ENCODE measurements at regions not wholly inside any gene's neighbourhood (a gene's known extent, or its start where the extent isn't known, plus 50 kb on each side); places are given as distances from the start of the nearest gene placed in this dataset.
"Not testable (repeated sequence)": the region's sequence is repeated elsewhere in the genome, so short reads cannot be mapped to it uniquely, and the experiment has no call there.

GRCh38 chr16:21537598-21537997 is 61.8 kb upstream of the METTL9 start:
- not testable (repeated sequence) for H3K36me3 Mint-ChIP-seq, H3K4me3 Mint-ChIP-seq, H3K27me3 Mint-ChIP-seq, H3K27ac Mint-ChIP-seq
- Mint-ChIP-seq H3K4me1 (peaks cover 7 to 14% (median 13%) of the 10 kb centered on the region in 3 donors), H3K9me3 (peaks cover 0 to 10% (median 0%) of the 10 kb centered on the region in 3 donors)

GRCh38 chr16:21539107-21539618 is 60.2 kb upstream of the METTL9 start:
- H3K27me3 Mint-ChIP-seq, H3K9me3 Mint-ChIP-seq, H3K36me3 Mint-ChIP-seq, H3K27ac Mint-ChIP-seq: not testable (repeated sequence)
- H3K4me3 Mint-ChIP-seq: peak overlapping the region in 1 of 4 donors; percentile 52
- H3K4me1 Mint-ChIP-seq: peaks cover 7 to 16% (median 13%) of the 10 kb centered on the region in 3 donors

DNA sequence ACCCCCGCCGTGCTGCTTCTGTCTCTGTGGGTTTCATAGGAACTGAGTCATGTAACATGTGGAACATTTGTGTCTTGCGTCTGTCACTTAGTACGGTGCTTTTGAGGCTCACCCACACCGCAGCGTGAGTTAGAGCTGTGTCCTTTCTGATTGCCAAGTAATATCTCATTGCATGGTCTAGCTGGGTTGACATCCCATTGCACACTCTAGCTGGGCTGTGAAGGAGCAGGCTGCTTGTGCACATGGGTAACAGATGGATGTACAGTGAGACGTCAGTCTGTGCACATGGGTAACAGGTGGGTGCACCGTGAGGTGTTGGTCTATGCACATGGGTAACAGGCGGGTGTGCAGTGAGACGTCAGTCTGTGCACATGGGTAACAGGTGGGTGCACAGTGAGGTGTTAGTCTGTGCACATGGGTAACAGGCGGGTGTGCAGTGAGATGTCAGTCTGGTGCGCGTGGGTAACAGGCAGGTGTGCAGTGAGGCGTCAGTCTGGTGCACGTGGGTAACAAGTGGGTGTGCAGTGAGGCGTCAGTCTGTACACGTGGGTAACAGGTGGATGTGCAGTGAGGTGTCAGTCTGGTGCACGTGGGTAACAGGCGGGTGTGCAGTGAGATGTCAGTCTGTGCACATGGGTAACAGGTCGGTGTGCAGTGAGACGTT is 58.5 kb upstream of the METTL9 start:
- H3K36me3 Mint-ChIP-seq, H3K27me3 Mint-ChIP-seq, H3K9me3 Mint-ChIP-seq: not testable (repeated sequence)
- peaks cover 7 to 16% (median 13%) of the 10 kb centered on the region in 3 donors for H3K4me1 Mint-ChIP-seq
- H3K27ac Mint-ChIP-seq: peak overlapping the region; percentile 32 to 95 (median 60)
- peak overlapping the region; percentile 10 to 90 (median 70) for H3K4me3 Mint-ChIP-seq

GRCh38 chr16:21541611-21542051 is 57.7 kb upstream of the METTL9 start:
- Mint-ChIP-seq H3K27ac (peak overlapping the region; percentile 32 to 95 (median 60)), H3K4me1 (peaks cover 7 to 16% (median 13%) of the 10 kb centered on the region in 3 donors), H3K4me3 (peak overlapping the region in 3 of 4 donors; percentile 3 to 77 (median 58))
- not testable (repeated sequence) for H3K36me3 Mint-ChIP-seq, H3K27me3 Mint-ChIP-seq, H3K9me3 Mint-ChIP-seq

DNA sequence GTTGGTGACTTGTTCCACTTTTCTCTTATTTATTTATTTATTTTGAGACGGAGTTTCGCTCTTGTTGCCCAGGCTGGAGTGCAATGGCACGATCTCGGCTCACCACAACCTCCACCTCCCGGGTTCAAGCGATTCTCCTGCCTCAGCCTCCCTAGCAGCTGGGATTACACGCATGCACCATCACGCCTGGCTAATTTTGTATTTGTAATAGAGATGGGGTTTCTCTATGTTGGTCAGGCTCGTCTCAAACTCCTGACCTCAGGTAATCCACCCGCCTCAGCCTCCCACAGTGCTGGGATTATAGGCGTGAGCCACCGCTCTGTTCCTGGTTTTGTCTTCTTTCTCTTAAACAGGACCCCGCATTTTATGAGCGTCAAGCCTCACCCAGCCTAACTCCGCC is 57.3 kb upstream of the METTL9 start:
- H3K9me3 Mint-ChIP-seq, H3K36me3 Mint-ChIP-seq, H3K27me3 Mint-ChIP-seq: not testable (repeated sequence)
- Mint-ChIP-seq H3K4me3 (peak overlapping the region; percentile 3 to 83 (median 62)), H3K4me1 (peaks cover 7 to 16% (median 13%) of the 10 kb centered on the region in 3 donors), H3K27ac (peak overlapping the region; percentile 32 to 83 (median 60))

DNA sequence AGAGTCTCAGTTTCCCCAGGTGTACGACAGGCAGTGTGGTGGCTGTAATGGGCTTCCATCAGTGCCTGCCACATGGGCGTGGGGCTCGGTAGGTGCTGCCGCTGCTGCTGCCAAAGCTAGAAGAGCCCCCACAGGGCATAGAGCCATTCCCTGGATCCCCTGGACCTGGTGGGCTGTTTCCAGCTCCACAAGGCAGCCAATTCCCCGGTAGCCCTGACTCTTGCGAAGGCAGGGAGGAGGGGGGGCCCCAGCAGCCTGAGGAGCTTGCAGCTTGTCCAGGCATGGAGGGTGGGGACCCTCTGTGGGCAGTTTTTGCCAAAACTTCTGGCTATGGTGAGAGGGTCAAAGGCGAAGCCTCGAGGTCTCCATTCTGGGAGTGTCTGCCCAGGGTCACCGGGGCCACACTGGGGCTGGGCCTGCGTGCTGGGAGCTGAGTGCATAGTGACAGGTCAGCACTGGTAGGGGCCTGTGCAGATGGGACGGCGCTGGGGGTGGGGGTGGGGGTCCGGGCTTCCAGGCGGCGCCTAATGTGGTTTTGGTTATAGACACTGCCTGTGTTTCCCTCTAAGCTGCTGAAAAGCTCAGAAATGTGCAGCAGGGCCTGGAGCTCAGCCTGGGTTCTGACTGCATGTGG is 56.8 kb upstream of the METTL9 start:
- peak overlapping the region; percentile 60 to 91 (median 83) for H3K27ac Mint-ChIP-seq
- peak overlapping the region in 1 of 4 donors; percentile 3 for H3K4me3 Mint-ChIP-seq

GRCh38 chr16:21543151-21543836 is 56.1 kb upstream of the METTL9 start:
- not testable (repeated sequence) for H3K4me3 Mint-ChIP-seq, H3K27me3 Mint-ChIP-seq, H3K36me3 Mint-ChIP-seq, H3K9me3 Mint-ChIP-seq
- H3K27ac Mint-ChIP-seq: peak overlapping the region in 2 of 3 donors; percentile 46 to 91
- H3K4me1 Mint-ChIP-seq: peaks cover 7 to 16% (median 13%) of the 10 kb centered on the region in 3 donors

More for the DNA sequence above, 56.8 kb upstream of the METTL9 start:
- not testable (repeated sequence) for H3K27me3 Mint-ChIP-seq, H3K9me3 Mint-ChIP-seq, H3K36me3 Mint-ChIP-seq
- H3K4me1 Mint-ChIP-seq: peaks cover 7 to 16% (median 13%) of the 10 kb centered on the region in 3 donors

DNA sequence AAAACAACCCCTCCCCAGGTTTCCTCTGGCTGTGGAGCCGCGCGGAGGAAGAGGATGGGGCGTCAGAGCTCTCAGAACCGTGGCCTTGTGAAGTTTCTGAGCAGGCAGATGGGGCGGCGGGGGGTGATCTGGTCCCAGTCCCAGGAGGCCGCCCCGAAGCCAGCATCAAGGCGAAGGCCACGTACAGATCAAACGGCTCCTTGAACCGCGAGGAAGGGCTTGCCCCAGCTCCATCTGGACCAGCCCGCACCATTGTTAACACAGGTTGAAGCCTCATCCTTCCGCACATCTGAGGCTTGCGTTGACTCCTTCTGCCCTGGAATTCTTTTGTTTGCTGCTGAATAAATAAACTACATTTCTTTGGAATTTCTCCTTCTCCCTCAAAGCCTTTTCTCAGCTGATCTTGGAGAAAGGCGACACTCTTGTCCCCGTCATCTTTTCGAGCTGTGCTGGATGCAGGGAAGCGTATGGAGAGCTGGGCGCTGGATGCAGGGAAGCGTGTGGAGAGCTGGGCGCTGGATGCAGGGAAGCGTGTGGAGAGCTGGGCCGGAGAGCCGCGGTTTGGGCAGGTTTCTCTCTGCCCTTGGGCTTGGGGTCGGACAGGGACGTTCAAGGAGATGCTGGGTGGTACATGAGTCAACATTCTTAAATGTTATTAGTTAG is 53.6 kb upstream of the METTL9 start:
- peaks cover 5 to 15% (median 11%) of the 10 kb centered on the region in 3 donors for H3K4me1 Mint-ChIP-seq
- H3K27ac Mint-ChIP-seq, H3K36me3 Mint-ChIP-seq, H3K4me3 Mint-ChIP-seq, H3K27me3 Mint-ChIP-seq, H3K9me3 Mint-ChIP-seq: not testable (repeated sequence)

- not testable (repeated sequence) for H3K9me3 Mint-ChIP-seq, H3K4me3 Mint-ChIP-seq, H3K36me3 Mint-ChIP-seq, H3K27me3 Mint-ChIP-seq
- H3K4me1 Mint-ChIP-seq: peaks cover 4 to 11% (median 10%) of the 10 kb centered on the region in 3 donors
- H3K27ac Mint-ChIP-seq: peak overlapping the region in 1 of 3 donors; percentile 17
Measured at GRCh38 chr16:21549396-21549795, 50.0 kb upstream of the METTL9 start.
